CD4-positive, alpha-beta T cell treated with Interferon gamma for 1 hour (primary cell): ENCODE measurements at regions not wholly inside any gene's neighbourhood (a gene's known extent, or its start where the extent isn't known, plus 50 kb on each side); places are given as distances from the start of the nearest gene placed in this dataset.

Experiments
- DNase-seq: peaks from one replicate; pipeline ENCODE4 v3.0.0-alpha.2; 2020

GRCh38 chr2:236857781-236858180 is 227.9 kb upstream of the COPS8 start:
- no peak for DNase-seq

DNA sequence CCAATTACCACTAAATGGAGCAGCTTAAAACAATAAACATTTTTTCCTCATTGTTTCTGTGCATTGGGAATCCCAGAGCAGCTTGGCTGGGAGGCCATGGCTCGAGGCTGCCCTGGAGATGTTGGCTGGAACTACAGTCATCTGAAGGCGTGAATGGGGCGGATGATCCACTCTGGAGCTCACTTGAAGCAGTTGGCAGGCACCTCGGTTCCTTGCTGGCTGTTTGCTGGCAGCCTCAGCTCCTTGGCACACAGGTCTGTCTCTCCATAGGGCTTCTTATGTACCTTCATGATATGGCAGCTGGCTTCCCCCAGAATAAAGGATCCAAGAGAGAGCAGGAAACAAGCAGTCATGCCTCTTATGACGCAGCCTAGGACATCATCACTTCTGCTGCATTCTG is 227.0 kb upstream of the COPS8 start:
- DNase-seq, result no peak

GRCh38 chr2:236859908-236860307 is 225.8 kb upstream of the COPS8 start:
- DNase-seq, result no peak

GRCh38 chr2:236861196-236861875 is 224.4 kb upstream of the COPS8 start:
- no peak for DNase-seq

DNA sequence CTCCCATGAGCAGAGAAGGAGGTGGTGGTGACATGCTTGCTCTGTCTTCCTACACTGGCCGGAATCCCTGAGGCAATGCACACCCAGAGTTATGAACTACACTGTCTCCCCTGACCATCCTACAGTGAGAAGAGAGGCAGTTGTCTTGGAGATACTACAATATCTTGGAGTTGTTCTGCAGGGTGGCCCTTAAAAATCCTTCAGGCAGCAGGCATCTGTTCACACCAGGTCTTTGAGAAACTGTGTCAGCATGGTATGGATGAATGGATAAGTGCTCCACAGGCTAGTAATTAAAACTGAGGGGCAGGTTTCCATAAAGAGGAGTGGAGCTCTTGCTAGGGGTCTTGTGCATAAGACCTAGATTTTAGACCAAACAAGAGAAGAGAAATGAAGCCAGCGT is 223.7 kb upstream of the COPS8 start:
- no peak for DNase-seq

DNA sequence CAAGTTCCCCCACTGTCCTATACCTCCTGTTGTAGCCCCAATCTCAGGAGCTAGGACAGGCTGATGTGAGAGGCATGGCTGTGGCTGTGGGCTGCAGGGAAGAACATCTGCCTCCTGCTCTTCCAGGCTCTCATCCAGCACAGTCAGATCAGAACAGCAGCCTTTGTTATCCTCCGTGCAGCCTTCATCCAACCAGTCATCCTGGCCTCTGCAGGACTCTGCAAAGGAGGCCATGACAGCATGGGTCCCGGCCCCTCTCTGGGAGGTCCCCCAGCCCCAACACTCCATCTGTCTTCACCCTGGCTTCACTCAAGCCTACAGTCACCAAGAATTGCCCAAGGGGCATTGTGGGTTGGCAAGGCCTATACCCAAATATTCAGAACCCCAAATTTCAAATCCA is 223.2 kb upstream of the COPS8 start:
- DNase-seq, result no peak

DNA sequence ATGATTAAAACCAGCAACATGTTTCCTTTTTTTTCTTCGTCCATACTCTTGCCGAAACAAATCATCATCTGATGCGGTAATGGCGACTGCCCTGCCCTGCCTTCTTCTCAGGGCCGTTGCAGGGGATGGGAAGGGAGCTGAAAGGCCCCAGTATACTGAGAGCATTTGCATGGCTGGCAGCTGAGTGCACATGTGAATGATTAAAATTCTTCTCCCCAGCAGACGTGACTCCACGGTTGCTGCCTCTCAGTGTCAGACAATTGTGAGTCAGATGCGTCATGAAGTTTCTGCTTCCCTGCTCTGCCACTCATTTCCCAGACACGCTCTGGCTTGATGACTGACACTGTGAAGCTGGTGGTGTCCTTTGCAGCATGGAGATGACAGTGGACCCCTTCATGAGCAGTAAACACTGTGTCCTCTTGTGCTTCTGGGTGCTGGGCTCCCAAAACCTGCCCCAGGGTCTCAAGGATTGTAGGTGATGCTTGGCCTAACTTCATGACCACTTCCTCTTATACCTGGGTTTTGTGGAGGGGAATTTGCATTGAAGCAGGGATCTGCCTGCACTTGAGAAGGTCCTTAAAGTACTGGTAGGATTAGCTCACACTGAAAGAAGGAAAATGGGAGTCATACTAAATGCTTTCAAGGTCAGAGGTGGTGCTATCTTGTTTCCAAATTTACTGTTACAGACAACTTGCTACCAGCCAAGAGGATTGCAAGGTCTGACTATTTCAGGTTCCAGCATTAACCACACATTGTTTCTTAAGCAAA is 222.5 kb upstream of the COPS8 start:
- DNase-seq, result no peak

DNA sequence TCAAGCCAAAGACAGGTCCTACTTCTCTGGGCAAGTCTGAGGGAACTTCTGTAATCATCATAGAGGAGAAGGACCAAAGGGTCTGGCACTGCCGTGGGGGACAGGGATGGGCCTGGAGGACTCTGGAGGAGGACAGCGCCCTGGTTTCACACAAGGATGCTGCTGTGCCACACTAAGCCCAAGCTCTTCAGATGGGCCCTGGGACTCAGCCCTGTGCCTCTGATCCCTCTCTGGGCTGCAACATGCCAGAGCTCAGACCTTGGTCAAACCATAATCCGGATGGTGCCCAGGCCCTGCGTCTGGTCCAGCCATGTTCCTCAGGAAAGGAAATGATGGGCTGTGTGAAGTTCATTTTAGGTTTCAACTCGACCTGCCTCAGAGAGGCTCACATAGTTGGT is 222.0 kb upstream of the COPS8 start:
- DNase-seq, result no peak

GRCh38 chr2:236865052-236865451 is 220.6 kb upstream of the COPS8 start:
- DNase-seq, result no peak

- DNase-seq, result no peak
Observed at GRCh38 chr2:236866542-236867340, 218.9 kb upstream of the COPS8 start.

GRCh38 chr2:236867441-236868260 is 218.0 kb upstream of the COPS8 start:
- DNase-seq, result no peak

- no peak for DNase-seq
Observed at GRCh38 chr2:236870370-236870769, 215.3 kb upstream of the COPS8 start.

GRCh38 chr2:236871500-236872001 is 214.1 kb upstream of the COPS8 start:
- peak; percentile 74 for DNase-seq

DNA sequence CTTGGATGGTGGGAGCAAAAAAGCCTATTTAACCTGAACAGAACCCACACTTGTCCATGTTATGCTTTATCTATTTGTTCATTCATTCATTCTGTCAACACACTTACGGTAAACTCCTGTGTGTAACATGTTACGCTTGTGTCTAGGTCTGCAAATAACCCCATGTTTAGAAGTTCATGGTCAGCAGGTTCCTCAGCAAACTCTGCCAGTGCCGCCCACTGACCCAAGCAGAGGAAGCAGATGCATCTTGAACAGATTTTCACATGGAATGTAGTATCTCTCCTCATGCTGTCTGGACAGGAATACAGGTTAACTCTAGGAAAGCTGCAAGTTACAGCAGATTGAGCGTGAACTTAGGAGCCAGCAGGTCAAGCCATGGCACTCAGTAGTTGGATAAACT is 213.7 kb upstream of the COPS8 start:
- no peak for DNase-seq

GRCh38 chr2:236872981-236873380 is 212.7 kb upstream of the COPS8 start:
- no peak for DNase-seq

DNA sequence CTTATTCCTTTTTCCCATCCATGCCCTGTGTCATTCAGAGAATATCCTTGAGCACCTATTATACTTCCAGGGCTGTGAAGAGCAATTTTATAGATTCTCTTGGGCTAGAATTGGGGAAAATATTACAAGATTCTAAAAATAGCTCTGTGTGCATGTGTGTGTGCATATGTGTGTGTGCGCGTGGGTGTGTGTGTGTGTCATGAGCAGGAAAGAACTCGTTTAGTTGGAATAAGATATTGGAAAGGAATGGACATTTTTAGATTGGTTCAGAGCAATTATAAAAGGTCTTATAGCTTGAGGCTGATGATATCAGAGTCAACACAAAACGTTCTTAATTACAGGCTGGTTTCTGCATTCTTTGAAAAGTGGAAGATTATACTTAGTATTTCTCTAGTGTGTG is 212.1 kb upstream of the COPS8 start:
- no peak for DNase-seq

- DNase-seq, result no peak
Observed at GRCh38 chr2:236874866-236875481, 210.7 kb upstream of the COPS8 start.

DNA sequence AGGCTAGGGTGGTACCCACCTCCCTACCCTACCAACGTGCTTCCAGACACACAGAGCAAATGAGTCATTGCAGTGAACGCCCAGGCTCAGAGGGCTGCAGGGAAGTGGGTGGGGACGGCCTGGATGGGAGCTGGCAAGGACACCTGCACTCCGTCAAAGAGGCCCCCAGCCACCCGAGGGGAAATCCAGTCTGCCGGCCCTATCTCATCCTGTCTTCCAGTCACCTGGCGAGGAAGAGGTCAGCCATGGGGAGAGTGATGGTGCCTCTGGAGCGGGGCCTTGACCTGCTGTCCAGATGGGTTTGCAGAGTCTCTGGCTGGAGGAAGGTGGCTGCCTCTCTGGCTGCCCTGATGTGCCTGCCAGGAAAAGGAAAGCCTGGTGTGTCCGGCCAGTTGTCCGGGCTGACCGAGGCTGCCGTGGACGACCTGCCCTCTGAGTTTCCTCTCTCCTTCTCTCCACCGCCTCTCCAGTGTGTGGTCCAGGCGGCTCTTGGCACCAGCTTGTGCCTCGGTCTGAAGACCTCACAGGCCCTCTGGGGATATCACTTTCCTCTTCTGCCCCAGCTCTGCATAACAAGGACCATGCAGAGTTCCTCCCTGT is 209.7 kb upstream of the COPS8 start:
- no peak for DNase-seq

DNA sequence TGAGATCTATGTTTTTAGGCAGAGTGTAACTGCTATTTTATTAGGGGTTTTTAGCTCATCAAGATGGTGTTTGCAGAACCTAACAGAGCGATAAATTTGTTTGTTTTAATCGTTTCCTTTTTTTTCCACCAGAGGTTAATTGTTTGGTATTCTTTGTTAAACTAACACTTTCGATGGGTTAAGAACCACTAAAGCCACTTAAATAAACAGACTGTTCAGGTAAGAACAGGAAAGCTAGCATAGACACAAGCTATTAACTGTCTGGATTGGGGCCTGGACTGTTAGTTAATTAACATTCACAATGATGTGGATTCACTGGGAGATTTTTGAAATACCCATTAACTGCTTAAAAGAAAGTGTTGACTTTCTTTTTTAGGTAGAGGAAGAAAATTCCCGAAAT is 209.0 kb upstream of the COPS8 start:
- no peak for DNase-seq

- DNase-seq, result no peak
Observed at GRCh38 chr2:236877972-236878371, 207.7 kb upstream of the COPS8 start.

- DNase-seq, result no peak
Observed at GRCh38 chr2:236879416-236879963, 206.2 kb upstream of the COPS8 start.

DNA sequence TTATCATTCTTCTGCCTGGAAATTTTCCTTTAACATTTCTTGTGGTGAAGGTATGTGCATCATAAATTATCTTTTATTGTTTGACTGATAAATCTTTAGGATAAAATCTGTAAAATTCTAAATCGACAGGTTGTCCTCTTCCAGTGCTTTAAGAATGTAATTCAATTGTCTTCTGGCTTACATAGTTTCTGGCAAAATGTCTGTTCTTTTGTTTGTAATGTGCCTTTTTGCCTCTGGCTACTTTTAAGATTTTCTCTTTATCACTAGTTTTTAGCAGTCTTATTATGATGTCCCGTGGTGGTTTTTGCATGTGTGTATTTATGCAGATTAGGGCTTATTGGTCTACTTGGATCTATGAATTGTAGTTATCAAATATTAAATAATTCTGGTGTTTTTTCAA is 203.6 kb upstream of the COPS8 start:
- DNase-seq, result no peak
